ENCODE measurements at regions not wholly inside any gene's neighbourhood (a gene's known extent, or its start where the extent isn't known, plus 50 kb on each side); places are given as distances from the start of the nearest gene placed in this dataset.

GRCh38 chr2:65706411-65706810 is 274.0 kb upstream of the SPRED2 start:
- no peak for TF ChIP-seq POLR2A (IDR thresholded peaks at IDR 0.05)
- TF ChIP-seq, protein P1, sequence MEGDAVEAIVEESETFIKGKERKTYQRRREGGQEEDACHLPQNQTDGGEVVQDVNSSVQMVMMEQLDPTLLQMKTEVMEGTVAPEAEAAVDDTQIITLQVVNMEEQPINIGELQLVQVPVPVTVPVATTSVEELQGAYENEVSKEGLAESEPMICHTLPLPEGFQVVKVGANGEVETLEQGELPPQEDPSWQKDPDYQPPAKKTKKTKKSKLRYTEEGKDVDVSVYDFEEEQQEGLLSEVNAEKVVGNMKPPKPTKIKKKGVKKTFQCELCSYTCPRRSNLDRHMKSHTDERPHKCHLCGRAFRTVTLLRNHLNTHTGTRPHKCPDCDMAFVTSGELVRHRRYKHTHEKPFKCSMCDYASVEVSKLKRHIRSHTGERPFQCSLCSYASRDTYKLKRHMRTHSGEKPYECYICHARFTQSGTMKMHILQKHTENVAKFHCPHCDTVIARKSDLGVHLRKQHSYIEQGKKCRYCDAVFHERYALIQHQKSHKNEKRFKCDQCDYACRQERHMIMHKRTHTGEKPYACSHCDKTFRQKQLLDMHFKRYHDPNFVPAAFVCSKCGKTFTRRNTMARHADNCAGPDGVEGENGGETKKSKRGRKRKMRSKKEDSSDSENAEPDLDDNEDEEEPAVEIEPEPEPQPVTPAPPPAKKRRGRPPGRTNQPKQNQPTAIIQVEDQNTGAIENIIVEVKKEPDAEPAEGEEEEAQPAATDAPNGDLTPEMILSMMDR (IDR thresholded peaks at IDR 0.05) = no peak
